Right lobe of liver (tissue), 6 donors: ENCODE measurements at regions not wholly inside any gene's neighbourhood (a gene's known extent, or its start where the extent isn't known, plus 50 kb on each side); places are given as distances from the start of the nearest gene placed in this dataset.
"Not testable (repeated sequence)": the region's sequence is repeated elsewhere in the genome, so short reads cannot be mapped to it uniquely, and the experiment has no call there.

ENCODE experiments used
- ATAC-seq, 4 donors: fragments of 200-7000 bp; cut with Tn5 transposase; one replicate each; pipeline ENCODE4 v1.9.1; 2020; ENCODE audit warnings: mild to moderate bottlenecking in 4 of 4, moderate library complexity in 4 of 4
- DNase-seq, 3 donors: peaks; one replicate each; pipeline ENCODE4 v3.0.0-alpha.2; 2020
- H3K27ac ChIP-seq, 3 donors: fragments of 200-600 bp; one replicate each; pipeline ENCODE4 v1.8.0; 2022
- H3K27me3 ChIP-seq, 2 donors: fragments of 200-600 bp; one replicate each; pipeline ENCODE4 v1.8.0; 2022
- H3K36me3 ChIP-seq, 4 donors: fragments of 200-600 bp; sonication (generic) in 1 of 4; one replicate each; pipeline versions ENCODE4 v1.5.1 to v1.8.0; 2017 to 2022; ENCODE audit warnings: control low read depth in 1 of 4
- H3K4me1 ChIP-seq, 4 donors: fragments of 200-600 bp; sonication (generic) in 1 of 4; one replicate each; pipeline versions ENCODE4 v1.5.1 to v1.8.0; 2017 to 2022; ENCODE audit warnings: control low read depth in 1 of 4
- H3K4me3 ChIP-seq, 3 donors: fragments of 200-600 bp; one replicate each; pipeline ENCODE4 v1.8.0; 2022
- H3K9me3 ChIP-seq, 4 donors: fragments of 200-600 bp; sonication (generic) in 1 of 4; one replicate each; pipeline versions ENCODE4 v1.5.1 to v1.8.0; 2017 to 2022; ENCODE audit warnings: control low read depth in 1 of 4
- CTCF ChIP-seq, 4 donors: fragments of 200-600 bp in 3 of 4; fragments of 450-650 bp in 1 of 4; IDR thresholded peaks; one replicate each; pipeline versions ENCODE4 v1.5.1 to v1.8.0; 2016 to 2022; ENCODE audit warnings: antibody characterized with exemption in 4 of 4, mild to moderate bottlenecking in 2 of 4
- POLR2A ChIP-seq: fragments of 450-650 bp; IDR thresholded peaks from one replicate; pipeline ENCODE4 v1.6.1; 2017; ENCODE audit warnings: antibody characterized with exemption, mild to moderate bottlenecking
- WGBS: methylation state at CpG from one replicate; pipeline ENCODE4 v1.1.6; 2018; ENCODE audit warnings: low coverage, low lambda C conversion rate; ENCODE audit not compliant: insufficient coverage; ENCODE audit errors: missing lambda C conversion rate; 5-methylcytosine and 5-hydroxymethylcytosine counted together
- intact Hi-C, 2 donors: fragments of 100-400 bp; cut with DNase I; formaldehyde crosslinking; loops; one replicate each; pipeline versions ENCODE4 v1.11.2 to v1.14.1; 2022
- donor health status: DM: no; HTN: yes; CAD: no.
- donor health status: DM: no; HTN: no; CAD: no.
- donor health status: DM: no; HTN: no; CAD: no.
- donor health status: DM: no; HTN: yes; CAD: no.
- donor health status: DM: no; HTN: yes; CAD: no.

GRCh38 chr5:118506217-118506852 is 482.0 kb downstream of the DTWD2 start:
- DNase-seq = no peak
- TF ChIP-seq CTCF (IDR thresholded peaks at IDR 0.05) (no peak), POLR2A (no peak)
- H3K36me3 ChIP-seq = no peaks in the 10 kb centered on the region
- no peak overlapping the region for H3K4me3 ChIP-seq
- no peak for ATAC-seq
- intact Hi-C loops = no loop called here
- H3K4me1 ChIP-seq = no peaks in the 10 kb centered on the region
- WGBS = 41% methylated on average over 3 of the region's 4 CpGs
- no peaks in the 10 kb centered on the region for H3K27me3 ChIP-seq
- H3K27ac ChIP-seq = no peak overlapping the region
- H3K9me3 ChIP-seq = no peaks in the 10 kb centered on the region

GRCh38 chr5:118502232-118502631 is 486.1 kb downstream of the DTWD2 start:
- ATAC-seq, H3K9me3 ChIP-seq, DNase-seq, H3K4me3 ChIP-seq, H3K4me1 ChIP-seq, H3K27ac ChIP-seq, intact Hi-C loops, H3K27me3 ChIP-seq, H3K36me3 ChIP-seq: not testable (repeated sequence)
- 50% methylated on average over 2 of the region's 9 CpGs for WGBS

DNA sequence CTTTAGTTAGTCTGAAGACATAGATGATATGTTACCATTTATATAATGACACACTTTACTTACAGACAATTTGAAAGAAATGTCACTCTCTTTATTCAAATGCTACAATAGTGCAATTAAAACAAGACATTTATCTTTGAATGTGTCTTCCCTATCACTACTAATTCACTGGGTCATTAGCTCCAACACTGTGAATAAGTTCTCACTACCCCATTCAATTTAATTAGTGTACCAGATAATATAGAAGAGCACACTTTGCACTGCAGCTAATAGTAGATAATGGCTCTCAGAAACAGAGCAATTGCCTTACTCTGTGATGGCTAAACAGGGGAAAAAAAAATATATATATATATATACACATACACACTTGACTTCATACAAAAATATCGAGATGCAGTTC is 497.0 kb downstream of the DTWD2 start:
- DNase-seq (no peak), ATAC-seq (no peak)
- intact Hi-C loops = no loop called here
- H3K9me3 ChIP-seq = no peaks in the 10 kb centered on the region
- H3K4me1 ChIP-seq = no peaks in the 10 kb centered on the region
- WGBS = 65% methylated on average over 1 of the region's 1 CpG
- H3K27ac ChIP-seq = no peak overlapping the region
- H3K36me3 ChIP-seq = no peaks in the 10 kb centered on the region
- H3K27me3 ChIP-seq = no peaks in the 10 kb centered on the region
- TF ChIP-seq POLR2A (no peak), CTCF (IDR thresholded peaks at IDR 0.05) (no peak)
- no peak overlapping the region for H3K4me3 ChIP-seq

GRCh38 chr5:118486647-118487225 is 501.6 kb downstream of the DTWD2 start:
- DNase-seq = no peak

More at GRCh38 chr5:118486647-118487225, 501.6 kb downstream of the DTWD2 start:
- Histone ChIP-seq H3K4me3 (no peak overlapping the region), H3K36me3 (no peaks in the 10 kb centered on the region), H3K27me3 (no peaks in the 10 kb centered on the region), H3K4me1 (no peaks in the 10 kb centered on the region), H3K9me3 (no peaks in the 10 kb centered on the region), H3K27ac (no peak overlapping the region)
- intact Hi-C loops = no loop called here
- no peak for TF ChIP-seq POLR2A
- no peak for TF ChIP-seq CTCF (IDR thresholded peaks at IDR 0.05)
- WGBS = 17% methylated on average over 3 of the region's 3 CpGs
- no peak for ATAC-seq
